ENCODE measurements at regions not wholly inside any gene's neighbourhood (a gene's known extent, or its start where the extent isn't known, plus 50 kb on each side); places are given as distances from the start of the nearest gene placed in this dataset.

DNA sequence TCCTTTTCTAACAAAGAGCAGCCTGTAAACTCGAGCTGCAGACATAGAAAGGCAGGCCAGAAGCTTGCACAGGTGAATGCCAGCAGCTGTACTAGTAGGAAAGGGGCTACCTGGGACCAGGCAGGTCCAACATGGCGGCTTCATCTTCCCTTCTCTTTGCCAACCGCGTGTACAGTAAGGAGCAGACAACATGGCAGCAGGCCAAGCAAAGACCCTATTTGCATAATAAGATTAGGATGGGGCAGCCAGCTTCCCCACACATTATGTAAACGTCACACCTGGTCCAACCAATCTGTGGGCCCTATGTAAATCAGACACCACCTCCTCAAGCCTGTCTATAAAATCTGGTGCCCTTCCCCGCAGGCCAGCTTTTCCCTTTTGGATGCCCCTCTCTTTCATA is 1186.5 kb upstream of the AUTS2 start:
- no peak for ATAC-seq
- no peaks in the 10 kb centered on the region for H3K27me3 Mint-ChIP-seq
- H3K9me3 Mint-ChIP-seq, result peaks cover 4% of the 10 kb centered on the region
- no peaks in the 10 kb centered on the region for H3K36me3 Mint-ChIP-seq
- H3K27ac Mint-ChIP-seq, result no peak overlapping the region
- H3K4me1 Mint-ChIP-seq, result no peaks in the 10 kb centered on the region
- no peak overlapping the region for H3K4me3 Mint-ChIP-seq

DNA sequence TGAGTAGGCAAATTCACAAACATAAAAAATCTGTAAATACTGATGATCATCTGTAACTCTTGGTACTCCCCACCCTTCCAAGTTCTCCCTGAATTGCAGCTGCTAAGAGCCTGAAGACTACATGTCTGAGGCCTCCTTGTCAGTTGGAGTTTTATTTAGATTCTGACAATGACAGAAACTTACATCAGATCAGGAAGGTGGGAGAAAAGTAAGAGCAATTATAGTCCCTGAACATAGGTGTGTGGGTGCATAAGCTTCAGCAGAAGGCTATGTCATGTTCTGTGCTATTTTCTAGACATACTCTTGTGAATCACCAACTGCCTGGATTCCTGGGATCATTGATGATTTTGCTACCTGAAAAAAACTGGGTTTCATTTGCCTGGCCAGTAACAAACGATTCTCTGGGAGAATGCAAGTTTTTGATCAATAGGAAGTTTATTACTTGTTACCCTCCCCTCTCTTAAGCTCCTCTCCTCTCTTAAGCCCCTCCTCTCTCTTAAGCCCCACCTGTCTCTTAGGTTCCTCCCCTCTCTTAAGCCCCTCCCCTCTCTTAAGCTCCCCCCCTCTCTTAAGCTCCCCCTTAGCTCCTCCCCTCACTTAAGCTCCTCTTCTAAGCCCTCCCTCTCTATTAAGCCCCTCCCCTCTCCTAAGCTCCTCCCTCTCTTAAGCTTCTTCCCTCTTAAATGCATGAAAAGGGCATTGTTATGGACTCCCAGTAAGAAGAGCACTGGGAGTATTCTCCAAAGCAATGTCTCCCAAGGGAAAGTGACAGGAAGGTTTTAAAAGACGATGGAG is 1183.4 kb upstream of the AUTS2 start:
- H3K9me3 Mint-ChIP-seq, result peaks cover 11% of the 10 kb centered on the region
- H3K27ac Mint-ChIP-seq, result no peak overlapping the region
- no peak for ATAC-seq
- no peaks in the 10 kb centered on the region for H3K27me3 Mint-ChIP-seq
- no peaks in the 10 kb centered on the region for H3K4me1 Mint-ChIP-seq
- no peaks in the 10 kb centered on the region for H3K36me3 Mint-ChIP-seq
- H3K4me3 Mint-ChIP-seq, result no peak overlapping the region

DNA sequence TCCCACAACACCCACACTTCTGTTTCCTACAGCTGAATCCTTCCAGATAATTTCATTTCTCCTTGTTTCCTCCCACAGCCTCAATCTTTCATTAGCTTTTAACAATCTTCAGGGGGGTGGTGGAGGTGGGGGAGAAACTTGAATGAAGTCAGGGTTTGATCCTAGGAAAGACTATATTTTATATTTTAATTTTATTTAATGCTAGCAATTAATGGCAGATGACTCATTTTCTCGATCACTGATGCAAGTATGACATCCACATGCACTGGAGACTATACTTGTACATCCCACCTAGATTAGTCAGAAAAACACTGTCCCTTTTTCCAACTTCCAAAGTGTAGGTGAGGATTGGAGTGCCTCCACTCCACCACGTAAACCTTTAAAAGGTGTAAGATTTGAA is 1181.3 kb upstream of the AUTS2 start:
- H3K4me3 Mint-ChIP-seq, result no peak overlapping the region
- H3K9me3 Mint-ChIP-seq, result peaks cover 11% of the 10 kb centered on the region
- no peak for ATAC-seq
- H3K4me1 Mint-ChIP-seq, result no peaks in the 10 kb centered on the region
- no peak overlapping the region for H3K27ac Mint-ChIP-seq
- no peaks in the 10 kb centered on the region for H3K36me3 Mint-ChIP-seq
- no peaks in the 10 kb centered on the region for H3K27me3 Mint-ChIP-seq

DNA sequence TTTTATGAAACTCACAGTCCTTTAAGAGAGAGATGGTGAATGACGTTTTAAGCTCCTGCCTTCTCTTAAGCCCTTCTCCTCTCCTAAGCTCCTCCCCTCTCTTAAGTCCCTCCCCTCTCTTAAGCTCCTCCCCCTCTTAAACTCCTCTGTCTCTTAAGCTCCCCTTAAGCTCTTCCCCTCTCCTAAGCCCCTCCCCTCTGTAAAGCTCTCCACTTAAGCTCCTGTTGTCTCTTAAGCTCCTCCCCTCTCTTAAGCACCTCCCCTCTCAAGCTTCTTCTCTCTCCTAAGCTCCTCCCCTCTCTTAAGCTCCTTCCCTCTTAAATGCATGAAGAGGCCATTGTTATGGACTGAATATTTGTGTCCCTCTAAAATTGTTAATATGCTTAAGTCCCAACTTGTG is 1180.6 kb upstream of the AUTS2 start:
- H3K4me1 Mint-ChIP-seq, result no peaks in the 10 kb centered on the region
- no peaks in the 10 kb centered on the region for H3K27me3 Mint-ChIP-seq
- H3K36me3 Mint-ChIP-seq, result no peaks in the 10 kb centered on the region
- no peak for ATAC-seq
- H3K9me3 Mint-ChIP-seq, result peaks cover 11% of the 10 kb centered on the region
- no peak overlapping the region for H3K27ac Mint-ChIP-seq
- no peak overlapping the region for H3K4me3 Mint-ChIP-seq

DNA sequence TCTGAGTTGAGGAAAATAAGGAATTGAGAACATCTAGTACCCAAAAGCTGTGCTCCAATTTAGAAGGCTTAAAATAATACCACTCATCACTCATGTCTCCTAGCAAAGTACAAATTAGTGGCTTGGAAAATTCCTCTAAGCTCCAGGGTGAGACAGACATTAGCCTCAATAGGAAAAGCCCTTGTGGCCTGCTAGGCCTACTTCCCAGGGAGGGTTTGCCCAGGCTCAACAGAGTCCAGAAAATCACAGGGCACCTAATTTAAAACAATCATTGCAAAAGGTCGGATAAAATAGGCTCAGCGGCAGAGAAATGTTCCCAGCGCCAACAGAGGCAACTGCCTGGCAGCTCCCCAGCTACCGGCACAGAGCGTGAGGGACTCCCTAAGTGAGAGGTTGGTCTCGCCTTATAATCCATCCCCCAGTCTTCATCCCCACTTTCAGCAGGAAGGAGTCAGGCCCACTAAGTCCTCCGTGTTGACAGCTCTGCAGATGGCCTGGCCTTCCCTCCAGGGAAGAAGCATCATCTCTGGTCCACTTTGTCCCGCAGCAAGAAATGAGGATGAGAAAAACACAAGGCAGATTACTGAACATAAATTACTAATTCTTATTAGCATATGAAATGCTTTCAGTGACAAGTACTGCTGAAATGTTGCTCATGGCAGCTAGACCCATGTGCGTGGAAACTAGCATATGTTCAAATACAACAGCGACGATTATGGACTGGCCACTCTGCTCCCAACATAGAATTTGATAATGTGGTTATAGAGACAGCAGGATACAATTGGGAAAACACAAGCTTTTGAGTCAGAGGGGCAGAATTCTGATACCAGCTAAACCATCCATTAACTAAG is 1177.7 kb upstream of the AUTS2 start:
- no peak for ATAC-seq
- Mint-ChIP-seq H3K9me3 (peaks cover 8% of the 10 kb centered on the region), H3K4me1 (no peaks in the 10 kb centered on the region), H3K27me3 (no peaks in the 10 kb centered on the region), H3K4me3 (no peak overlapping the region), H3K27ac (no peak overlapping the region), H3K36me3 (no peaks in the 10 kb centered on the region)

DNA sequence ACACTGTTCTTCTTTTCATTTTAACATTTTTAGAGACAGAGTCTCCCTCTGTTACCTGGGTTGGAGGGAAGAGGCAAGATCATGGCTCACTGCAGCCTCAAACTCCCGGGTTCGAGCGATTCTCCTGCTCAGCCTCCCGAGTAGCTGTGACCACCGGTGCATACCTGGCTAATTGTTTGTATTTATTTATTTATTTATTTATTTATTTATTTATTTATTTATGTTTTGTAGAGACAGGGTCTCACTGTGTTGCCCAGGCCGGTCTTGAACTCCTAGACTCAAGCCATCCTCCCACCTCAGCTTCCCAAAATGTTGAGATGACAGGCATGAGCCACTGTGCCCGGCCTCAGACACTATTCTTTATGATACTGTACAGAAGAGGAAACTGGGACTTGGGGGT is 1176.6 kb upstream of the AUTS2 start:
- Mint-ChIP-seq H3K27me3 (no peaks in the 10 kb centered on the region), H3K36me3 (no peaks in the 10 kb centered on the region), H3K27ac (no peak overlapping the region), H3K9me3 (peaks cover 8% of the 10 kb centered on the region), H3K4me3 (no peak overlapping the region), H3K4me1 (no peaks in the 10 kb centered on the region)
- ATAC-seq, result no peak

DNA sequence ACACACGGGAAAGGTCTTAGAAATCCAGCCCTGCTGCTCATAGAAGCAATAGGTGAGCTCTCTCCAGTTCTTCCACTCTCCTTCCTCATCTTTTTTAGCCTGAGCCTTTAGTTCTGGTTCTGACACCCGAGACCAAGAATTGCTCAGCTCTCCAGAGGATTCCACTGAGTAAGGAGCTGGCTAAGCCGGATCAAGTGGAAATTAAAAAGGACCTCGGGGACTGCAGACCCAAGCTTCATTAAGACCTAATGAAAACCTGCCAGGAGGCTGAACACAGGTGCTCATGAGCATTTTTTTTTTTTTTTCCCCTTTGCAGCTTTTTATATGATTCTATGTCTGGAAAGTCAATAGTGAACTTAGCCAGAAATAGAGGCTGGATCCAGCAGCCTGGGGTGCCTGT is 1176.0 kb upstream of the AUTS2 start:
- H3K27me3 Mint-ChIP-seq, result no peaks in the 10 kb centered on the region
- H3K27ac Mint-ChIP-seq, result no peak overlapping the region
- H3K36me3 Mint-ChIP-seq, result no peaks in the 10 kb centered on the region
- no peak for ATAC-seq
- H3K9me3 Mint-ChIP-seq, result peaks cover 8% of the 10 kb centered on the region
- H3K4me1 Mint-ChIP-seq, result no peaks in the 10 kb centered on the region
- H3K4me3 Mint-ChIP-seq, result no peak overlapping the region

DNA sequence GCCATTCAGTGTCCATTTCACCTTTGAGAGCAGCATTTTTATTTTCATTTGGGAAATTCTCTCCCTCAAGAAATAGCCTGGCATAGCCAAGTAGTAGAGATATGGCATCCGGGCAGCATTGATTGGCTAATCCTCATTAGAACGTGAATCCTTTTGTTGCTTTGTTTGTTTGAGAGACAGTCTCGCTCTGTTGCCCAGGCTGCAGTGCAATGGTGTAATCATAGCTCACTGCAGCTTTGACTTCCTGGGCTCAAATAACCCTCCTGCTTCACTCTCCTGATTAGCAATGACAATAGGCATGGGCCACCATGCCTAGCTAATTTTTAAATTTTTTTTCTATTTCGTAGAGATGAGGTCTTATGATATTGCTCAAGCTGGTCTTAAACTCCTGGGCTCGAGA is 1174.9 kb upstream of the AUTS2 start:
- Mint-ChIP-seq H3K27me3 (no peaks in the 10 kb centered on the region), H3K27ac (no peak overlapping the region), H3K4me1 (no peaks in the 10 kb centered on the region), H3K4me3 (no peak overlapping the region), H3K9me3 (peaks cover 1% of the 10 kb centered on the region), H3K36me3 (no peaks in the 10 kb centered on the region)
- no peak for ATAC-seq

DNA sequence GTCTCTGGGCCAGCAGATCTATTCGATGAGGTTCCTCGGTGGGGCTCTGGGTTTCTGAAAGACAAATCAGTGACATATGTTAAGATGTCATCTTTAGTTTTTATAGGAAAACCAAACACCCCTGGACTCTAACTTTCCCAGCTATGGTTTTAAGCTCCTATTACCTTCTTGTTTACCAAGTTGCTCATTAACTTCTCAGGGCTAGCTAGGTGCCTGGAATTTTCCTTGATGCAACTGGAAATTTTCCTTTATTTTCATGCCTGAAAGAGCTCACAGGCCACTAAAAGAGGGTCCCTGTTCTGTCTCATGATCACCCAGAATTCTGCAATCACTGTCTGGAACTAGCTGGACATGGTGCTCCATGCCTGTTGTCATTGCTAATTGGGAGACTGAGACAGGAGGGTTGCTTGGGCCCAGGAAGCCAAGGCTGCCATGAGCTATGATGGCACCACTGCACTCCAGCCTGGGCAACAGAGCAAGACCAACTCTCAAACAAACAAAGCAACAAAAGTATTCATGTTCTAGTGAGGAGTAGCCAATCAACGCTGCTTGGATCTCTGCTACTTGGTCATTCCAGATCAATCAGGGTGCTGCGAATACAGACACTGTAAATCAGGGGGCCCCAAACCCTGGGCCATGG is 1173.5 kb upstream of the AUTS2 start:
- Mint-ChIP-seq H3K27me3 (no peaks in the 10 kb centered on the region), H3K9me3 (peaks cover 3% of the 10 kb centered on the region), H3K4me3 (no peak overlapping the region), H3K27ac (no peak overlapping the region), H3K4me1 (no peaks in the 10 kb centered on the region), H3K36me3 (no peaks in the 10 kb centered on the region)
- no peak for ATAC-seq

DNA sequence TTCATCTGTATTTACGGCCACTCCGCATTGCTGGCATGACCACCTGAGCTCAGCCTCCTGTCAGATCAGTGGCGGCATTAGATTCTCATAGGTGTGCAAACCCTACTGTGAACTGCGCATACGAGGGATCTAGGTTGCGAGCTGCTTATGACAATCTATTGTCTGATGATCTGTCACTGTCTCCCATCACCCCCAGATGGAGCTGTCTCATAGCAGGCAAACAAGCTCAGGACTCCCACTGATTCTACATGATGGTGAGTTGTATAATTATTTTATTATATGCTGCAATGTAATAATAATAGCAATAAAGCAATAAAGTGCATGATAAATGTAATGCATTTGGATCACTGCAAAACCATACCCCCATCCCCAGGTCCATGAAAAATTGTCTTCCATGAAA is 1172.9 kb upstream of the AUTS2 start:
- no peaks in the 10 kb centered on the region for H3K27me3 Mint-ChIP-seq
- H3K27ac Mint-ChIP-seq, result no peak overlapping the region
- ATAC-seq, result no peak
- H3K4me3 Mint-ChIP-seq, result no peak overlapping the region
- no peaks in the 10 kb centered on the region for H3K36me3 Mint-ChIP-seq
- peaks cover 3% of the 10 kb centered on the region for H3K9me3 Mint-ChIP-seq
- H3K4me1 Mint-ChIP-seq, result no peaks in the 10 kb centered on the region

DNA sequence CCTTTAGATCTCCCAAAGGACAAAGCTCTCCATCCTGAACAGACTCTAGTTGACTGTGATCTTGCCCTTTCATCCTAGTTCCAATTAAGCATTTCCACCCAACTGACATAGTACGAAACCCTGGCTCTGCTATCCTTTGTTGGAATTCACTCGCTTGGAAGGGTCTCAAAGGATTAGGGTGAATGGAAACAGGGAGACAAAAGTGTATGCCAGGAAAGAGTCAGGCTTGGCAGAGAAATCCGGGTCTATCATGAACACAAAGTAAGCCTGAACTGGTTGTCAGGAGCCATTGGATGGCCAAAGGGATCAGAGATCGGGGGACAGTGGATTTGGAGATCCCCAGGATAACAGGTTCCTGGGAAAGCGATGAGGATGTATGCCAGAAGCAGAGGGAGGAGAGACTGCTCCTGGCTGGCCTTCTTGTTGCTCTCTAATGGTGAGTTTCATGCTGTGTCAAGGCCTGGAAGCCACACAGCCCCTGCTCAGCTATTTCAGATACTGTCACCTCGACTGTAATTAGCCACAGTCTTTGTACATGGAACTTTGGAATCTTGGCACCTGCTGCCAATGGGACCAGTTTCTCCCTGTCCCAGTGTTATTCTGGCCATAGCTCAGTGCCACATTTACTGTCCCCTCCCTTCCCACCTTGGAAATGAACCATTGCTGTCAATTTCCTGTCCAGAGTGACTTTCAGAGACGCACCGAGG is 1168.7 kb upstream of the AUTS2 start:
- Mint-ChIP-seq H3K4me3 (no peak overlapping the region), H3K27me3 (no peaks in the 10 kb centered on the region), H3K36me3 (no peaks in the 10 kb centered on the region), H3K9me3 (peaks cover 3% of the 10 kb centered on the region), H3K27ac (no peak overlapping the region), H3K4me1 (no peaks in the 10 kb centered on the region)
- no peak for ATAC-seq

DNA sequence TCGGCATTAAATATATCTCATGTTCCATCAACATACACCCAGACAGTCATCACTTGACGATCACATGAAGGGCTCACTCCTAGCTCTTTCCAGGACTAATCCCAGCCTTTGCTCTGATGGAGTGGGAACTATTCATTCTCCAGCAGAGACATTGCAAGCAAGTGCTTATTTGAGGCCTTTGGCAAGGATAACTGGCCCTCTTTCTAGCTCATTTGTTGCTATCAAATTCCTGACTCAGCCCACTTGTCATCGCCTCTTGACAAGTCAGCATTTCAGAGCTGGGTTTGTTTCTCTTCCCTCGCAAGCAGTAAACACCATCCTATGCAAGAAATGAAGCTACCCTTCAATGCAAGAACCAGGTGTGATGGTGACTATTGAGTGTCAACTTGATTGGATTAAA is 1165.7 kb upstream of the AUTS2 start:
- peaks cover 6% of the 10 kb centered on the region for H3K9me3 Mint-ChIP-seq
- no peaks in the 10 kb centered on the region for H3K36me3 Mint-ChIP-seq
- no peak overlapping the region for H3K27ac Mint-ChIP-seq
- H3K4me3 Mint-ChIP-seq, result no peak overlapping the region
- no peak for ATAC-seq
- H3K27me3 Mint-ChIP-seq, result no peaks in the 10 kb centered on the region
- H3K4me1 Mint-ChIP-seq, result no peaks in the 10 kb centered on the region

DNA sequence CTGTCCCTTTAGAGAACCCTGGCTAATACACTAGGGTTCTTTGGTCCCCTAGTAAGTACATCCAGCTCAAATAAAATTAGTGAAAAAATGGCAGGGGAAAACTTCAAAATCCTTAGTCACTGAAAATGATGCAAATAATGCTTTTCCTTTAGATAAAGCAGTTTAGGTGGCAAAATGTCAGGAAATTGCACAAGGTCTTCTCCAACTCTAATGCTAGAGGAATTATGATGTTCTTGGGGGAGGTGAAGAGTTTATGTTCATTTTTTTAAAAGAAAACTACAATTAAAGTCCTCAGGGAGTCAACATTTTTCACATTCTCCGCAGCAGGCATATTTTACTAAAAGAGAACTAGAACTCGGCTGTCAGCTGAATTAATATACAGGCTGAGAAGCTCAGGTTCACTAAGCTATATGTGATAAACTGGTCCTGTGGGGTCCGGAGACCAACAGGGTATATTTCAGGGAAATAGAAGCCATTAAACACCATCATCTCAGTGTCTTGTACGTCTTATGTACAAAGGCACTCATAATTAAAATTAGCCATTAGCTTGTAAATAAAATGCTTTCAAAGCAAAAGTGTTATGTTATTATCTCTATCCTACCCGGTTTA is 1164.7 kb upstream of the AUTS2 start:
- Mint-ChIP-seq H3K27me3 (no peaks in the 10 kb centered on the region), H3K4me1 (no peaks in the 10 kb centered on the region), H3K27ac (no peak overlapping the region), H3K4me3 (no peak overlapping the region), H3K36me3 (no peaks in the 10 kb centered on the region), H3K9me3 (peaks cover 6% of the 10 kb centered on the region)
- no peak for ATAC-seq

DNA sequence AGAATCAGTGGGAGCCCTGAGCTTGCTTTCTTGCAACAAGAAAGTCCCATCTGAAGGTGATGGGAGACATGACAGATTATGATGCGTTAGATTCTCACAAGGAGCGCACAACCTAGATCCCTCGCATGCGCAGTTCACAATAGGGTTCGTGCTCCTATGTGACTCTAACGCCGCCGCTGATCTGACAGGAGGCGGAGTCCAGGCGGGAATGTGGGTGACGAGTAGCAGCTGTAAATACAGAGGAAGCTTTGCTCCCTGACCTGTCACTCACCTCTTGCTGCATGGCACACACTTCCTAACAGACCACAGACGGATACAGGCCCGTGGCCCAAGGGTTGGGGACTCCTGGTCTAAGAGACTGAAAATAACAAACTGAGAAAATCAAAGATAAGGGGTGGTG is 1163.4 kb upstream of the AUTS2 start:
- H3K9me3 Mint-ChIP-seq, result peaks cover 9% of the 10 kb centered on the region

DNA sequence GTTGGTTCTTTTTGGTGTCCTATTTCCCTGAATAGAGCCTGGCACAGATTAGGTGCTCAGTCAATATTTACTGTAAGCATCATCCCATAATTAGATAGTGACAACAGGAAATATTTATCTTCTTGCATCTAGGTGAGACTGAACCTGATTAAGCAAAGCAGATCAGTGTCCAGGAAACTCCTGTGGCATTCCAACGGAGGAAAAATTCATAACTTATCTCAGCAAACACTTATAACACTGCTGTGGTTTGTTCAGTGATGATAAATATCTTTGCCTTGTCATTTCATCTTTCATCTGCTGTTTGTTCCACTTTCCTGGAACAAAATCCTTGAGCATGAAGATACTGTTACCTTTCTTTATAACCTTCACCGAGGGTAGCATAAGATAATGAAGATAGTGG is 1160.3 kb upstream of the AUTS2 start:
- Mint-ChIP-seq H3K9me3 (peaks cover 10% of the 10 kb centered on the region), H3K27me3 (no peaks in the 10 kb centered on the region), H3K36me3 (no peaks in the 10 kb centered on the region), H3K4me1 (no peaks in the 10 kb centered on the region), H3K27ac (no peak overlapping the region), H3K4me3 (no peak overlapping the region)
- no peak for ATAC-seq

More for the DNA sequence above, 1163.4 kb upstream of the AUTS2 start:
- H3K4me1 Mint-ChIP-seq, result no peaks in the 10 kb centered on the region
- H3K4me3 Mint-ChIP-seq, result no peak overlapping the region
- no peaks in the 10 kb centered on the region for H3K27me3 Mint-ChIP-seq
- no peaks in the 10 kb centered on the region for H3K36me3 Mint-ChIP-seq
- no peak overlapping the region for H3K27ac Mint-ChIP-seq
- no peak for ATAC-seq

Data from stimulated activated memory B cell treated with anti-CD40 and anti-IgM and Interleukin-4, amounts not matched to agents 10 μg/mL and 1 μg/mL and 100 μg/mL, for 72 hours (primary cell).